Colon (tissue), 2 donors: ENCODE measurements at regions not wholly inside any gene's neighbourhood (a gene's known extent, or its start where the extent isn't known, plus 50 kb on each side); places are given as distances from the start of the nearest gene placed in this dataset.
"Not testable (repeated sequence)": the region's sequence is repeated elsewhere in the genome, so short reads cannot be mapped to it uniquely, and the experiment has no call there.

Source experiments
- FAIRE-seq: peaks from 2 replicates; lab custom pipeline; 2012; peaks lifted over from hg19 to GRCh38; lab: Jason Lieb, UNC
- donor health status: control.
- donor health status: control.

- no peak for FAIRE-seq
These were observed 193.3 kb downstream of the PTPRU start for GRCh38 chr1:29429656-29430055.

- no peak for FAIRE-seq
These were observed 192.7 kb downstream of the PTPRU start for GRCh38 chr1:29428997-29429396.

GRCh38 chr1:29428280-29428615 lies 191.9 kb downstream of the PTPRU start:
- no peak for FAIRE-seq

- FAIRE-seq: no peak
These were observed 191.4 kb downstream of the PTPRU start for GRCh38 chr1:29427614-29428279.

GRCh38 chr1:29426701-29427279 lies 190.5 kb downstream of the PTPRU start:
- no peak for FAIRE-seq

GRCh38 chr1:29425631-29426030 lies 189.3 kb downstream of the PTPRU start:
- FAIRE-seq: no peak

GRCh38 chr1:29424266-29424665 lies 187.9 kb downstream of the PTPRU start:
- no peak for FAIRE-seq

GRCh38 chr1:29420202-29420601 lies 183.9 kb downstream of the PTPRU start:
- no peak for FAIRE-seq

- FAIRE-seq: no peak
These were observed 181.6 kb downstream of the PTPRU start for GRCh38 chr1:29417971-29418370.

- no peak for FAIRE-seq
These were observed 181.0 kb downstream of the PTPRU start for GRCh38 chr1:29417147-29417858.

- FAIRE-seq: no peak
These were observed 180.2 kb downstream of the PTPRU start for GRCh38 chr1:29416267-29417146.

- no peak for FAIRE-seq
These were observed 179.5 kb downstream of the PTPRU start for GRCh38 chr1:29415861-29416260.

- no peak for FAIRE-seq
These were observed 179.0 kb downstream of the PTPRU start for GRCh38 chr1:29415156-29415830.

- no peak for FAIRE-seq
These were observed 177.8 kb downstream of the PTPRU start for GRCh38 chr1:29414086-29414485.

- FAIRE-seq: no peak
These were observed 177.3 kb downstream of the PTPRU start for GRCh38 chr1:29413661-29414060.

GRCh38 chr1:29412591-29412990 lies 176.3 kb downstream of the PTPRU start:
- no peak for FAIRE-seq

GRCh38 chr1:29410476-29410875 lies 174.2 kb downstream of the PTPRU start:
- no peak for FAIRE-seq

GRCh38 chr1:29409616-29410015 lies 173.3 kb downstream of the PTPRU start:
- no peak for FAIRE-seq

GRCh38 chr1:29408831-29409605 lies 172.7 kb downstream of the PTPRU start:
- FAIRE-seq: no peak

- no peak for FAIRE-seq
These were observed 170.5 kb downstream of the PTPRU start for GRCh38 chr1:29406814-29407213.

GRCh38 chr1:29400203-29400602 lies 163.9 kb downstream of the PTPRU start:
- not testable (repeated sequence) for FAIRE-seq
